ENCODE measurements at regions not wholly inside any gene's neighbourhood (a gene's known extent, or its start where the extent isn't known, plus 50 kb on each side); places are given as distances from the start of the nearest gene placed in this dataset.

- no peak overlapping the region for H3K9ac ChIP-seq (ENCODE audit: low read depth in 1 of 2, low read length in 2 of 2)
- H3K4me3 ChIP-seq (ENCODE audit: low read depth in 1 of 3, low read length in 3 of 3): no peak overlapping the region
- no peak for DNase-seq (ENCODE audit: low spot score)
- no peaks in the 10 kb centered on the region for H3K4me1 ChIP-seq (ENCODE audit: control insufficient read depth in 4 of 4, insufficient read depth in 4 of 4, low read length in 3 of 4)
- H3K27ac ChIP-seq (ENCODE audit: low read depth in 1 of 2, low read length in 2 of 2): no peak overlapping the region
- WGBS: 89% methylated on average over 10 of the region's 10 CpGs
- H3K36me3 ChIP-seq (ENCODE audit: control insufficient read depth in 4 of 4, insufficient read depth in 3 of 4, low read depth in 1 of 4, low read length in 3 of 4): no peaks in the 10 kb centered on the region
- H3K27me3 ChIP-seq (ENCODE audit: control insufficient read depth in 4 of 4, insufficient read depth in 4 of 4, low read length in 3 of 4): no peaks in the 10 kb centered on the region
- TF ChIP-seq NR2F2 (IDR thresholded peaks at IDR 0.05) (no peak), SP1 (IDR thresholded peaks at IDR 0.05) (no peak), FOXA2 (IDR thresholded peaks at IDR 0.05) (no peak), YY1 (IDR thresholded peaks at IDR 0.05) (no peak), FOXA1 (IDR thresholded peaks at IDR 0.05) (no peak), RXRA (IDR thresholded peaks at IDR 0.05) (no peak), CTCF (IDR thresholded peaks at IDR 0.05; ENCODE audit: low read depth, low read length, missing input control) (no peak), EGR1 (IDR thresholded peaks at IDR 0.05; ENCODE audit: low read depth in 2 of 2) (no peak), TAF1 (conservative IDR thresholded peaks at IDR 0.05) (no peak), RAD21 (IDR thresholded peaks at IDR 0.05) (no peak), ATF3 (IDR thresholded peaks at IDR 0.05) (no peak), ZBTB33 (IDR thresholded peaks at IDR 0.05) (no peak), GABPA (IDR thresholded peaks at IDR 0.05 in 1 of 2, conservative IDR thresholded peaks at IDR 0.05 in 1 of 2) (no peak), HNF4A (conservative IDR thresholded peaks at IDR 0.05) (no peak), HNF4G (IDR thresholded peaks at IDR 0.05) (no peak), REST (IDR thresholded peaks at IDR 0.05) (no peak), MAX (IDR thresholded peaks at IDR 0.05) (no peak), JUND (IDR thresholded peaks at IDR 0.05) (no peak)
- H3K9me3 ChIP-seq (ENCODE audit: control insufficient read depth in 4 of 4, low read length in 3 of 4): peaks cover 10 to 19% (median 14%) of the 10 kb centered on the region in 4 donors
Observed at GRCh38 chr14:49451938-49452337, 134.2 kb downstream of the RPS29 start.
